Gastrocnemius medialis (tissue), 4 donors: ENCODE measurements at regions not wholly inside any gene's neighbourhood (a gene's known extent, or its start where the extent isn't known, plus 50 kb on each side); places are given as distances from the start of the nearest gene placed in this dataset.

Source experiments
- ATAC-seq, 2 donors: fragments of 150-250 bp; one replicate each; pipeline ENCODE4 v1.9.1; 2016
- DNase-seq, 2 donors: peaks; one replicate each; pipeline ENCODE4 v3.0.0-alpha.2; 2019
- H3K27ac ChIP-seq, 4 donors: fragments of 200-600 bp; sonication (generic); 1 replicate in 1 of 4; 2 replicates in 3 of 4; pipeline ENCODE4 v1.5.1; 2016 to 2018; ENCODE audit warnings: mild to moderate bottlenecking in 2 of 4, moderate library complexity in 1 of 4
- H3K27me3 ChIP-seq, 3 donors: fragments of 200-600 bp; sonication (generic) in 2 of 3; 1 replicate in 1 of 3; 2 replicates in 2 of 3; pipeline versions ENCODE4 v1.5.1 to v1.6.0; 2016 to 2019; ENCODE audit warnings: mild to moderate bottlenecking in 1 of 3, moderate library complexity in 1 of 3
- H3K36me3 ChIP-seq, 2 donors: fragments of 200-600 bp; sonication (generic) in 1 of 2; one replicate each; pipeline ENCODE4 v1.5.1; 2017 to 2018
- H3K4me1 ChIP-seq, 2 donors: fragments of 200-600 bp; sonication (generic) in 1 of 2; one replicate each; pipeline ENCODE4 v1.5.1; 2016 to 2017; ENCODE audit warnings: mild to moderate bottlenecking in 2 of 2
- H3K4me3 ChIP-seq, 4 donors: fragments of 200-600 bp; sonication (generic) in 3 of 4; 1 replicate in 1 of 4; 2 replicates in 3 of 4; pipeline ENCODE4 v1.5.1; 2016 to 2019; ENCODE audit warnings: mild to moderate bottlenecking in 2 of 4
- H3K9me3 ChIP-seq, 3 donors: fragments of 200-600 bp; sonication (generic) in 2 of 3; 1 replicate in 1 of 3; 2 replicates in 2 of 3; pipeline ENCODE4 v1.5.1; 2016 to 2019
- POLR2A ChIP-seq, 2 donors: fragments of 450-650 bp; IDR thresholded peaks; one replicate each; pipeline ENCODE4 v1.6.1; 2017; ENCODE audit warnings: antibody characterized with exemption in 2 of 2, mild to moderate bottlenecking in 2 of 2, moderate library complexity in 2 of 2
- in situ Hi-C, 4 donors: fragments of 200-750 bp; cut with MboI; loops; one replicate each; pipeline versions ENCODE4 v1.15.0 to v1.8.0; 2017; ENCODE audit warnings: low sequenced_read_pairs in 4 of 4
- intact Hi-C: fragments of 100-400 bp; cut with DNase I; formaldehyde crosslinking; loops from one replicate; pipeline ENCODE4 v1.15.1; 2023; ENCODE audit warnings: low total_unique reads
- TF ChIP-seq, protein P1 (sequence below), 5 experiments: fragments of 450-650 bp in 3 of 5; fragments of 200-600 bp in 2 of 5; sonication (generic) in 2 of 5; IDR thresholded peaks in 4 of 5; conservative IDR thresholded peaks in 1 of 5; 1 replicate in 4 of 5; 2 replicates in 1 of 5; pipeline ENCODE4 v1.5.1; 2016 to 2019; ENCODE audit warnings: antibody characterized with exemption in 5 of 5, mild to moderate bottlenecking in 3 of 5, moderate library complexity in 3 of 5

DNA sequence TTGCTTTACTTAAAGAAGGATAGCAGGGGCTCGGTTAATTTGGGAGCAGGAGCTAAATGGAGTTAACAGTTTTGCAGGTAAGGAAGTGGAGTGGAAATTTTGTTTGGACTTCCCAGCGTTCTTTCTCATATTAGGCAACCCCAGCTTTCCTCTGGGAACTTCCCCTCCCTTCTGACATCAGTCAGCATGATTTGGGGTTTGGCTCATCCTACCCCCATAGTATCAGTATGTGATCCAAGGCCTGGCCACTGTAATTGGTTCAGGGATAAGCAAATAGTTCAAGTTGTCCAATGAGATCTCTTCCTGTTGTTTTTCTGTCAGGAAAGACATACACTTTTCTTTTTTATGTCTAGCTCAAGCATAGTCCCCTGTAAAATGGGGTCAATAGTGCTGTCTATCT, 125.6 kb upstream of the CDK6 start:
- H3K27ac ChIP-seq = no peak overlapping the region
- in situ Hi-C loops = no loop called here
- H3K4me1 ChIP-seq = no peaks in the 10 kb centered on the region
- intact Hi-C loops = no loop called here
- DNase-seq (no peak), ATAC-seq (no peak)
- H3K4me3 ChIP-seq = no peak overlapping the region
- no peak for TF ChIP-seq POLR2A (IDR thresholded peaks at IDR 0.05)
- TF ChIP-seq, protein P1, sequence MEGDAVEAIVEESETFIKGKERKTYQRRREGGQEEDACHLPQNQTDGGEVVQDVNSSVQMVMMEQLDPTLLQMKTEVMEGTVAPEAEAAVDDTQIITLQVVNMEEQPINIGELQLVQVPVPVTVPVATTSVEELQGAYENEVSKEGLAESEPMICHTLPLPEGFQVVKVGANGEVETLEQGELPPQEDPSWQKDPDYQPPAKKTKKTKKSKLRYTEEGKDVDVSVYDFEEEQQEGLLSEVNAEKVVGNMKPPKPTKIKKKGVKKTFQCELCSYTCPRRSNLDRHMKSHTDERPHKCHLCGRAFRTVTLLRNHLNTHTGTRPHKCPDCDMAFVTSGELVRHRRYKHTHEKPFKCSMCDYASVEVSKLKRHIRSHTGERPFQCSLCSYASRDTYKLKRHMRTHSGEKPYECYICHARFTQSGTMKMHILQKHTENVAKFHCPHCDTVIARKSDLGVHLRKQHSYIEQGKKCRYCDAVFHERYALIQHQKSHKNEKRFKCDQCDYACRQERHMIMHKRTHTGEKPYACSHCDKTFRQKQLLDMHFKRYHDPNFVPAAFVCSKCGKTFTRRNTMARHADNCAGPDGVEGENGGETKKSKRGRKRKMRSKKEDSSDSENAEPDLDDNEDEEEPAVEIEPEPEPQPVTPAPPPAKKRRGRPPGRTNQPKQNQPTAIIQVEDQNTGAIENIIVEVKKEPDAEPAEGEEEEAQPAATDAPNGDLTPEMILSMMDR (IDR thresholded peaks at IDR 0.05 in 4 of 5, conservative IDR thresholded peaks at IDR 0.05 in 1 of 5) = no peak
- no peaks in the 10 kb centered on the region for H3K36me3 ChIP-seq
- no peaks in the 10 kb centered on the region for H3K27me3 ChIP-seq
- no peaks in the 10 kb centered on the region for H3K9me3 ChIP-seq

DNA sequence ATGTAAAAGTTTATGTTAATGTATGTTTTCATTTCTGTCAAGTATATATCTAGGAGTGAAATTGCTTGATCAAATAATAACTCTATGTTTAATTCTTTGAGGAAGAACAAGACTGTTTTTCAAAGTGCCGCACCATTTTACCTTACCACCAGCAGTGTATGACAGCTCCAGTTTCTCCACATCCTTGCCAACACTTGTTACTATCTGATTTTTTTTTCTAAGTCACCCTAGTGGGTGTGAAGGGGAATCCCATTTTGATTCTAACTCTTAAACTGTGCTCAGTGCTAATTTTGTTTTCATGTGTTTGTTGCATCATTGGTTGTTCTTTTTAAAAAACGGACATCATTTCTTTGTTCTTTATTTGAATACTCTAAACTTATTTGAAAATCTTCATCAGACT, 120.2 kb upstream of the CDK6 start:
- H3K4me1 ChIP-seq = no peaks in the 10 kb centered on the region
- no peak overlapping the region for H3K4me3 ChIP-seq
- no peak overlapping the region for H3K27ac ChIP-seq
- H3K9me3 ChIP-seq = peaks cover 0 to 8% (median 0%) of the 10 kb centered on the region in 3 donors
- in situ Hi-C loops (no loop called here), intact Hi-C loops (no loop called here)
- TF ChIP-seq POLR2A (IDR thresholded peaks at IDR 0.05) = no peak
- TF ChIP-seq, protein P1 (IDR thresholded peaks at IDR 0.05 in 4 of 5, conservative IDR thresholded peaks at IDR 0.05 in 1 of 5) = no peak
- no peaks in the 10 kb centered on the region for H3K27me3 ChIP-seq
- ATAC-seq (no peak), DNase-seq (no peak)
- no peaks in the 10 kb centered on the region for H3K36me3 ChIP-seq

DNA sequence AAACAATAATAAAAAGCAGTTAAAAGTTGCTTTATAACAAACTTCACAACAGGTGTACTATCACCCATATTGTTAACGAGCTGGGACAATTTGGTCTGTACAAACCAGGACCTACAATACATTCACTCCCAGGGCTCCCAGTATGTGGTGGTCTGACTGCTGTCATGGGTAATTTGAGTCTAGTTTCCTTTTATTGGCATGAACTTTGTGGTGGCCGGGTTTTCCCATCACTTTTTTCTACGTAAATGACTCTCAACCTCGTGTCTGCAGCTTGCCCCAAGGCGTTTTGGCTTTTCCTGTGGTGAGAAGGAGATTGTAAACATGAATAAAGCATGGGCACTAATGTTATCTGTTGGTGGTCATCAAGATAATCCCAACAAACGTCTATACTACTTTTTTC, 118.7 kb upstream of the CDK6 start:
- Histone ChIP-seq H3K27me3 (no peaks in the 10 kb centered on the region), H3K4me1 (no peaks in the 10 kb centered on the region), H3K9me3 (peaks cover 0 to 8% (median 0%) of the 10 kb centered on the region in 3 donors), H3K4me3 (no peak overlapping the region), H3K27ac (no peak overlapping the region), H3K36me3 (no peaks in the 10 kb centered on the region)
- no peak for ATAC-seq
- in situ Hi-C loops (no loop called here), intact Hi-C loops (no loop called here)
- no peak for DNase-seq
- TF ChIP-seq POLR2A (IDR thresholded peaks at IDR 0.05) = no peak
- TF ChIP-seq, protein P1 (IDR thresholded peaks at IDR 0.05 in 4 of 5, conservative IDR thresholded peaks at IDR 0.05 in 1 of 5) = no peak

DNA sequence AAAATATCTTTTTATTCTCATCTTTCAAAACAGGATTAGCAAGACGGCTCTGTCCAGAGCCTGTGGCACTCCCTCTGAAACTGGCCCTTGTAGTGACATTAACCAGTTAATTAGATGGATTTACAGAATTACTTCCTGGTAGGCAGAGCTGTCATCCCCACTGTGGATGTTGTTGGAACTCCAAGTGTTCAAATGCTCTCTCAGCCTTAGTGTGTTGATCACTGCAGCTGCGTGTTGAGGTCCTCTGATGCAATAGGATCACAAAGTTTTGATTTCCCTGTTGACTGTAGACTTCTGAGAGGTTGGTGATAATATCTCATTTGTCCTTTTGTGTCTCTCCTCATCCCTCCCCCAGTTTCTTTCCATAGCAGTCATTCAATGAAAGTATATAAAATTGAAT, 117.3 kb upstream of the CDK6 start:
- TF ChIP-seq, protein P1 (IDR thresholded peaks at IDR 0.05 in 4 of 5, conservative IDR thresholded peaks at IDR 0.05 in 1 of 5) = no peak
- TF ChIP-seq POLR2A (IDR thresholded peaks at IDR 0.05) = no peak
- ATAC-seq (no peak), DNase-seq (no peak)
- H3K9me3 ChIP-seq = peaks cover 0 to 8% (median 0%) of the 10 kb centered on the region in 3 donors
- no peaks in the 10 kb centered on the region for H3K4me1 ChIP-seq
- H3K36me3 ChIP-seq = no peaks in the 10 kb centered on the region
- H3K27ac ChIP-seq = no peak overlapping the region
- H3K27me3 ChIP-seq = no peaks in the 10 kb centered on the region
- H3K4me3 ChIP-seq = no peak overlapping the region
- intact Hi-C loops = no loop called here
- in situ Hi-C loops = no loop called here

DNA sequence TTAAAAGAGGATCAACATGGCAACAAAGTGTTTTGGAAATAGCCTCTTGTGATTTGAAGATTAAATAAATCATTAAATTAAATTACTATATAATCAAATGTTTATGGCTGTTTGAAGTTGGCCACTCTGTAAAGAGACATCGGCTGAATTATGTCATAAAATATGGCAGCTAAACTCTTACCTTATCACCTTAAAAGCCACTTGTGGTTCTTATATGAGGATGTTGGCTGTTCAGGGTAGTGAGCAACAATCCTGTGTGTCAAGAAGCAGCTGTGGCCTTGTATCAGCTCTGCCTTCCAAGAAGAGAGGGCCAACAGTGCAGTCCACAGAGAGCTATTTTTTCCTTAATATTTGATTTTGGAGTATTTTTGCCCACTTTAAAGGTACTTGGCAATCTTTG, 113.4 kb upstream of the CDK6 start:
- in situ Hi-C loops (no loop called here), intact Hi-C loops (no loop called here)
- Histone ChIP-seq H3K27me3 (no peaks in the 10 kb centered on the region), H3K4me1 (no peaks in the 10 kb centered on the region), H3K36me3 (no peaks in the 10 kb centered on the region), H3K27ac (no peak overlapping the region), H3K9me3 (no peaks in the 10 kb centered on the region), H3K4me3 (no peak overlapping the region)
- TF ChIP-seq, protein P1 (IDR thresholded peaks at IDR 0.05 in 4 of 5, conservative IDR thresholded peaks at IDR 0.05 in 1 of 5) = no peak
- no peak for DNase-seq
- ATAC-seq = no peak
